ENCODE measurements at regions not wholly inside any gene's neighbourhood (a gene's known extent, or its start where the extent isn't known, plus 50 kb on each side); places are given as distances from the start of the nearest gene placed in this dataset.
"Not testable (repeated sequence)": the region's sequence is repeated elsewhere in the genome, so short reads cannot be mapped to it uniquely, and the experiment has no call there.

DNA sequence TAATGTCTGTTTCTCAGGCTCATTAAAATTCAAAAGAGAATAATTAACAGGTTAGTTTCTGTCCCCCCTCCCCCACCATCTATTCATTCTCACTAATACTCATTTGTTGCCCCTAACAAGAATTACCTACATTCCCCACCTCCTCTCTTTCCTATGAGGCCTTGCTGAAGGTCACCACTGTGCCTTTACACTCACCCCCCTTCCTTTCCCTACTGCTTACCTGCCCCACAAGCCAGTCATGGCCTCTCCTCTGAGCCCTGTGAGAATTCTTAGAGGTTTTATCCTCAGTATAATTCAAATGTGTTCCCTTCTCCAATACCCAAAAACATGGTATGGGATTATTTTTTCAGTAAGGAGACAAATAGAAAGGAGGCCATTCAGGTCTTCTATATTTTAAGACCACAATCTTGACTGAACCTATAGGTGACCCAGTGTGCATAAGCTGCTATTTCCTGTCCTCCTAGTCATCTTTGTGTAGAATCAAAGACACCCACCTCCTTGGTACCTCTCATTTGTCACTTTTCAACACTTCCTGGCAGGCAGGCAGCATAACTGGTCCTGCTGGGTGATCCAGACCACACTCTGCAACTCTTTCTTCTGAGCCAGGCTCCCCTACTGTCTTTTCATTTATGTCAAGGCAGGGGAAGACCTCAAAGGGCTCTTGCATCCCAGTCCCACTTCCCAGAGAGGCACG, 55.8 kb upstream of the PLGLB2 start:
- TF ChIP-seq, protein P1, sequence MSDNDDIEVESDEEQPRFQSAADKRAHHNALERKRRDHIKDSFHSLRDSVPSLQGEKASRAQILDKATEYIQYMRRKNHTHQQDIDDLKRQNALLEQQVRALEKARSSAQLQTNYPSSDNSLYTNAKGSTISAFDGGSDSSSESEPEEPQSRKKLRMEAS (IDR thresholded peaks at IDR 0.05), result not testable (repeated sequence)
- TF ChIP-seq SMC3 (IDR thresholded peaks at IDR 0.05); FOXS1 (CRISPR knock-in tag; IDR thresholded peaks at IDR 0.05); RCOR1 (IDR thresholded peaks at IDR 0.05; ENCODE audit: low read depth, low read length); EP300 (IDR thresholded peaks at IDR 0.05); JUN (IDR thresholded peaks at IDR 0.05); POLR2A (IDR thresholded peaks at IDR 0.05; ENCODE audit: low read length); HOXA7 (CRISPR knock-in tag; IDR thresholded peaks at IDR 0.05); KDM5A (IDR thresholded peaks at IDR 0.05): not testable (repeated sequence)
- TF ChIP-seq, protein P2, sequence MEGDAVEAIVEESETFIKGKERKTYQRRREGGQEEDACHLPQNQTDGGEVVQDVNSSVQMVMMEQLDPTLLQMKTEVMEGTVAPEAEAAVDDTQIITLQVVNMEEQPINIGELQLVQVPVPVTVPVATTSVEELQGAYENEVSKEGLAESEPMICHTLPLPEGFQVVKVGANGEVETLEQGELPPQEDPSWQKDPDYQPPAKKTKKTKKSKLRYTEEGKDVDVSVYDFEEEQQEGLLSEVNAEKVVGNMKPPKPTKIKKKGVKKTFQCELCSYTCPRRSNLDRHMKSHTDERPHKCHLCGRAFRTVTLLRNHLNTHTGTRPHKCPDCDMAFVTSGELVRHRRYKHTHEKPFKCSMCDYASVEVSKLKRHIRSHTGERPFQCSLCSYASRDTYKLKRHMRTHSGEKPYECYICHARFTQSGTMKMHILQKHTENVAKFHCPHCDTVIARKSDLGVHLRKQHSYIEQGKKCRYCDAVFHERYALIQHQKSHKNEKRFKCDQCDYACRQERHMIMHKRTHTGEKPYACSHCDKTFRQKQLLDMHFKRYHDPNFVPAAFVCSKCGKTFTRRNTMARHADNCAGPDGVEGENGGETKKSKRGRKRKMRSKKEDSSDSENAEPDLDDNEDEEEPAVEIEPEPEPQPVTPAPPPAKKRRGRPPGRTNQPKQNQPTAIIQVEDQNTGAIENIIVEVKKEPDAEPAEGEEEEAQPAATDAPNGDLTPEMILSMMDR (IDR thresholded peaks at IDR 0.05), result not testable (repeated sequence)
